Panc1 (cell line): ENCODE measurements at regions not wholly inside any gene's neighbourhood (a gene's known extent, or its start where the extent isn't known, plus 50 kb on each side); places are given as distances from the start of the nearest gene placed in this dataset.

Experiments
- ATAC-seq: fragments of 200-7000 bp; cut with Tn5 transposase; 2 replicates; pipeline ENCODE4 v1.9.1; 2020; ENCODE audit warnings: mild to moderate bottlenecking, moderate library complexity
- BruUV-seq: library from RNA; stranded (reverse); fragments of 400-500 nt; replicated peaks from 2 replicates; lab custom pipeline; 2021; lab: Mats Ljungman, UMichigan
- CTCF ChIA-PET: fragments of 300-600 bp; sonication (Branson Sonifier 250); formaldehyde crosslinking; loops from one replicate; lab custom pipeline; 2022; ENCODE audit warnings: antibody characterized with exemption; lab: Charles Lee
- POLR2A ChIA-PET: fragments of 300-600 bp; sonication (Branson Sonifier 250); formaldehyde crosslinking; loops from one replicate; lab custom pipeline; 2022; ENCODE audit warnings: antibody characterized with exemption; lab: Charles Lee
- DNase-seq: peaks from one replicate; pipeline ENCODE4 v3.0.0-alpha.2; 2010; ENCODE audit warnings: low read depth, low spot score
- H3K27ac ChIP-seq: 2 replicates; pipeline ENCODE4 v1.5.1; 2011; ENCODE audit warnings: mild to moderate bottlenecking, low read length, inconsistent platforms
- H3K27me3 ChIP-seq: fragments of 200-500 bp; sonication (Bioruptor generic); 2 replicates; pipeline ENCODE4 v1.6.0; 2014; ENCODE audit warnings: low read length, inconsistent platforms; ENCODE audit not compliant: control insufficient read depth, insufficient read depth
- H3K36me3 ChIP-seq: fragments of 200-500 bp; sonication (Bioruptor generic); 2 replicates; pipeline ENCODE4 v1.5.1; 2014; ENCODE audit warnings: inconsistent platforms, mild to moderate bottlenecking, low read length, moderate library complexity; ENCODE audit not compliant: control insufficient read depth, insufficient read depth
- H3K4me1 ChIP-seq: 2 replicates; pipeline ENCODE4 v1.5.1; 2011; ENCODE audit warnings: inconsistent platforms, mild to moderate bottlenecking, low read length, moderate library complexity; ENCODE audit not compliant: control insufficient read depth, insufficient read depth
- H3K4me3 ChIP-seq, 2 experiments: 2 replicates each; pipeline ENCODE4 v1.5.1; 2011 to 2012; ENCODE audit warnings: low read depth in 2 of 2, low read length in 2 of 2, mild to moderate bottlenecking in 2 of 2, inconsistent platforms in 1 of 2, moderate library complexity in 1 of 2
- H3K9me3 ChIP-seq: fragments of 200-500 bp; sonication (Bioruptor generic); 2 replicates; pipeline ENCODE4 v1.5.1; 2014; ENCODE audit warnings: low read depth, mild to moderate bottlenecking, inconsistent platforms, low read length, moderate library complexity; ENCODE audit not compliant: control insufficient read depth, insufficient read depth
- POLR2AphosphoS5 ChIP-seq: IDR thresholded peaks from 2 replicates; pipeline ENCODE4 v1.6.1; 2012; ENCODE audit warnings: mild to moderate bottlenecking, low read depth, low read length, moderate library complexity
- REST ChIP-seq, 2 experiments: IDR thresholded peaks; 2 replicates each; pipeline ENCODE4 v1.6.1; 2011 to 2012; ENCODE audit warnings: low read depth in 2 of 2, control low read depth in 1 of 2, low read length in 1 of 2, mild to moderate bottlenecking in 1 of 2, moderate library complexity in 1 of 2; ENCODE audit not compliant: insufficient read depth in 1 of 2
- SIN3A ChIP-seq: IDR thresholded peaks from 2 replicates; pipeline ENCODE4 v1.6.1; 2012; ENCODE audit warnings: low read depth, mild to moderate bottlenecking, low read length, moderate library complexity, borderline replicate concordance; ENCODE audit not compliant: insufficient read depth
- TCF7L2 ChIP-seq: IDR thresholded peaks from 2 replicates; pipeline ENCODE4 v1.6.1; 2011; ENCODE audit warnings: mild to moderate bottlenecking, low read depth, low read length, inconsistent platforms
- in situ Hi-C: cut with HindIII; loops from 2 replicates; pipeline ENCODE4 v1.10.0; 2016; ENCODE audit warnings: low sequenced_read_pairs, low pct_unique_long_range_greater_than_20kb
- intact Hi-C: fragments of 100-400 bp; cut with micrococcal nuclease; formaldehyde crosslinking; loops from one replicate; pipeline ENCODE4 v1.10.0; 2022; ENCODE audit not compliant: unreplicated experiment
- TF ChIP-seq, protein P1 (sequence below): fragments of 450-650 bp; IDR thresholded peaks from 2 replicates; pipeline ENCODE4 v1.5.1; 2017; ENCODE audit warnings: mild to moderate bottlenecking

- CTCF ChIA-PET = no interaction called here
- Histone ChIP-seq H3K27ac (no peak overlapping the region), H3K4me1 (no peaks in the 10 kb centered on the region), H3K27me3 (no peaks in the 10 kb centered on the region), H3K36me3 (no peaks in the 10 kb centered on the region), H3K4me3 (no peak overlapping the region), H3K9me3 (no peaks in the 10 kb centered on the region)
- in situ Hi-C loops = no loop called here
- no peak for DNase-seq
- TF ChIP-seq POLR2AphosphoS5 (no peak), REST (IDR thresholded peaks at IDR 0.05; ENCODE audit: insufficient read depth in 1 of 2, low read depth in 2 of 2, low read length in 1 of 2) (no peak), SIN3A (no peak), TCF7L2 (no peak)
- TF ChIP-seq, protein P1, sequence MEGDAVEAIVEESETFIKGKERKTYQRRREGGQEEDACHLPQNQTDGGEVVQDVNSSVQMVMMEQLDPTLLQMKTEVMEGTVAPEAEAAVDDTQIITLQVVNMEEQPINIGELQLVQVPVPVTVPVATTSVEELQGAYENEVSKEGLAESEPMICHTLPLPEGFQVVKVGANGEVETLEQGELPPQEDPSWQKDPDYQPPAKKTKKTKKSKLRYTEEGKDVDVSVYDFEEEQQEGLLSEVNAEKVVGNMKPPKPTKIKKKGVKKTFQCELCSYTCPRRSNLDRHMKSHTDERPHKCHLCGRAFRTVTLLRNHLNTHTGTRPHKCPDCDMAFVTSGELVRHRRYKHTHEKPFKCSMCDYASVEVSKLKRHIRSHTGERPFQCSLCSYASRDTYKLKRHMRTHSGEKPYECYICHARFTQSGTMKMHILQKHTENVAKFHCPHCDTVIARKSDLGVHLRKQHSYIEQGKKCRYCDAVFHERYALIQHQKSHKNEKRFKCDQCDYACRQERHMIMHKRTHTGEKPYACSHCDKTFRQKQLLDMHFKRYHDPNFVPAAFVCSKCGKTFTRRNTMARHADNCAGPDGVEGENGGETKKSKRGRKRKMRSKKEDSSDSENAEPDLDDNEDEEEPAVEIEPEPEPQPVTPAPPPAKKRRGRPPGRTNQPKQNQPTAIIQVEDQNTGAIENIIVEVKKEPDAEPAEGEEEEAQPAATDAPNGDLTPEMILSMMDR = no peak
- POLR2A ChIA-PET = no interaction called here
- no TSS peak for BruUV-seq
- intact Hi-C loops = no loop called here
- no peak for ATAC-seq
These were observed 1487.0 kb upstream of the GBE1 start for GRCh38 chr3:83248454-83248853.

- in situ Hi-C loops = no loop called here
- no peak for ATAC-seq
- CTCF ChIA-PET = no interaction called here
- intact Hi-C loops = no loop called here
- no TSS peak for BruUV-seq
- no peaks in the 10 kb centered on the region for H3K4me1 ChIP-seq
- DNase-seq = no peak
- TF ChIP-seq TCF7L2 (no peak), SIN3A (no peak), POLR2AphosphoS5 (no peak), REST (IDR thresholded peaks at IDR 0.05; ENCODE audit: insufficient read depth in 1 of 2, low read depth in 2 of 2, low read length in 1 of 2) (no peak)
- TF ChIP-seq, protein P1 = no peak
- H3K36me3 ChIP-seq = no peaks in the 10 kb centered on the region
- POLR2A ChIA-PET = no interaction called here
- no peak overlapping the region for H3K27ac ChIP-seq
- no peaks in the 10 kb centered on the region for H3K9me3 ChIP-seq
- no peaks in the 10 kb centered on the region for H3K27me3 ChIP-seq
- no peak overlapping the region for H3K4me3 ChIP-seq
These were observed 1473.9 kb upstream of the GBE1 start for GRCh38 chr3:83235180-83235814.
